ENCODE measurements at regions not wholly inside any gene's neighbourhood (a gene's known extent, or its start where the extent isn't known, plus 50 kb on each side); places are given as distances from the start of the nearest gene placed in this dataset.

DNA sequence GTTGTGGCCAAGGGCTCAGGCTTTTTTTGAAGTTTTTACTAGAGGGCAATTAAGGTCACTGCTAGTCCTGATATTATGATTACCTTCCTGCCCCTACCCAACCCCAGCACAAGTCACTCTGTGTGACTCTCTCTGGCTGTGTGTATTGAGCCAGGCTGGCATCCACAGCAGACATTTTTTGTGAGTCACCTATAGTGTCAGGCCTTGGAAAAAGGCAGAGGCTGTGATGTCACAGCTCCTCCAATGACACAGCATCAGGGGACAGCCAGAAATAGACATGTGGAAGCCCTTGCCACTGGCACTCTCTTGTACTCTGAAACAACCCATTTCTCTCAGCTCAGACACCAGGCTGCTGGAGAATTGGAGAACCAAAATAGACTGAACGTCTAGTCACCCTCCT, 145.4 kb downstream of the NMUR2 start:
- dilution Hi-C loops (cut with MboI; ENCODE audit: extremely low pct_ligation_motif_present, low sequenced_read_pairs) (no loop called here), intact Hi-C loops (cut with micrococcal nuclease) (no loop called here)
- H3K4me3 ChIP-seq (replicated peaks in 1 of 3; ENCODE audit: insufficient read depth in 1 of 3, low read depth in 1 of 3, low read length in 3 of 3), result no peak overlapping the region
- H3K27me3 ChIP-seq (ENCODE audit: control insufficient read depth in 2 of 2, insufficient read depth in 2 of 2, low read length in 2 of 2), result no peaks in the 10 kb centered on the region
- no peaks in the 10 kb centered on the region for H3K9me3 ChIP-seq (replicated peaks; ENCODE audit: control insufficient read depth, insufficient read depth, low read length)
- no peaks in the 10 kb centered on the region for H4K20me1 ChIP-seq (replicated peaks; ENCODE audit: control insufficient read depth, extremely low read depth, insufficient read depth, low read length)
- H3K36me3 ChIP-seq (ENCODE audit: control insufficient read depth in 2 of 2, extremely low read depth in 1 of 2, insufficient read depth in 2 of 2, low read length in 2 of 2), result no peaks in the 10 kb centered on the region
- H3K9ac ChIP-seq (replicated peaks; ENCODE audit: extremely low read depth, insufficient read depth, low read length), result no peak overlapping the region
- H3K9me1 ChIP-seq (replicated peaks; ENCODE audit: control insufficient read depth, extremely low read depth, insufficient read depth, low read length), result no peaks in the 10 kb centered on the region
- TF ChIP-seq EZH2 (IDR thresholded peaks at IDR 0.05; ENCODE audit: borderline replicate concordance, low read depth, low read length, severe bottlenecking) (no peak), FOS (IDR thresholded peaks at IDR 0.05; ENCODE audit: borderline replicate concordance, insufficient read depth, low read length) (no peak), GATA2 (IDR thresholded peaks at IDR 0.05; ENCODE audit: insufficient read depth, insufficient read length, low read depth, low read length) (no peak), MYC (IDR thresholded peaks at IDR 0.05; ENCODE audit: low read depth, low read length) (no peak), POLR2AphosphoS5 (IDR thresholded peaks at IDR 0.05; ENCODE audit: insufficient read depth, low read depth, low read length) (no peak), JUN (IDR thresholded peaks at IDR 0.05; ENCODE audit: borderline replicate concordance, insufficient read depth, insufficient read length, low read depth) (no peak), POLR2A (IDR thresholded peaks at IDR 0.05; ENCODE audit: low read depth, low read length) (no peak)
- TF ChIP-seq, protein P1, sequence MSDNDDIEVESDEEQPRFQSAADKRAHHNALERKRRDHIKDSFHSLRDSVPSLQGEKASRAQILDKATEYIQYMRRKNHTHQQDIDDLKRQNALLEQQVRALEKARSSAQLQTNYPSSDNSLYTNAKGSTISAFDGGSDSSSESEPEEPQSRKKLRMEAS (IDR thresholded peaks at IDR 0.05; ENCODE audit: insufficient read depth, insufficient read length), result no peak
- TF ChIP-seq, protein P2, sequence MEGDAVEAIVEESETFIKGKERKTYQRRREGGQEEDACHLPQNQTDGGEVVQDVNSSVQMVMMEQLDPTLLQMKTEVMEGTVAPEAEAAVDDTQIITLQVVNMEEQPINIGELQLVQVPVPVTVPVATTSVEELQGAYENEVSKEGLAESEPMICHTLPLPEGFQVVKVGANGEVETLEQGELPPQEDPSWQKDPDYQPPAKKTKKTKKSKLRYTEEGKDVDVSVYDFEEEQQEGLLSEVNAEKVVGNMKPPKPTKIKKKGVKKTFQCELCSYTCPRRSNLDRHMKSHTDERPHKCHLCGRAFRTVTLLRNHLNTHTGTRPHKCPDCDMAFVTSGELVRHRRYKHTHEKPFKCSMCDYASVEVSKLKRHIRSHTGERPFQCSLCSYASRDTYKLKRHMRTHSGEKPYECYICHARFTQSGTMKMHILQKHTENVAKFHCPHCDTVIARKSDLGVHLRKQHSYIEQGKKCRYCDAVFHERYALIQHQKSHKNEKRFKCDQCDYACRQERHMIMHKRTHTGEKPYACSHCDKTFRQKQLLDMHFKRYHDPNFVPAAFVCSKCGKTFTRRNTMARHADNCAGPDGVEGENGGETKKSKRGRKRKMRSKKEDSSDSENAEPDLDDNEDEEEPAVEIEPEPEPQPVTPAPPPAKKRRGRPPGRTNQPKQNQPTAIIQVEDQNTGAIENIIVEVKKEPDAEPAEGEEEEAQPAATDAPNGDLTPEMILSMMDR (IDR thresholded peaks at IDR 0.05; ENCODE audit: extremely low read depth in 1 of 2, insufficient read depth in 1 of 2, low read depth in 1 of 2, low read length in 2 of 2), result no peak
- BruUV-seq (replicated peaks), result no TSS peak
- FAIRE-seq (no peak), DNase-seq (ENCODE audit: low read depth, low spot score) (no peak)
- no peaks in the 10 kb centered on the region for H3K79me2 ChIP-seq (ENCODE audit: control insufficient read depth, insufficient read depth, low read length)
- no peak overlapping the region for H2AFZ ChIP-seq (ENCODE audit: low read depth, low read length)
- no peak overlapping the region for H3K27ac ChIP-seq (ENCODE audit: insufficient read depth, low read depth, low read length)
- H3K4me1 ChIP-seq (ENCODE audit: control insufficient read depth, extremely low read depth, insufficient read depth, low read length), result no peaks in the 10 kb centered on the region
- H3K4me2 ChIP-seq (ENCODE audit: insufficient read depth, low read length), result no peak overlapping the region
- ChIA-PET POLR2A (no interaction called here), CTCF (no interaction called here)

Data from endothelial cell of umbilical vein (primary cell).